ENCODE measurements at regions not wholly inside any gene's neighbourhood (a gene's known extent, or its start where the extent isn't known, plus 50 kb on each side); places are given as distances from the start of the nearest gene placed in this dataset.

GRCh38 chr20:2207770-2208097 is 88.1 kb upstream of the TGM3 start:
- intact Hi-C loops (cut with micrococcal nuclease) (loop anchor here (1.0 to 5.0 kb wide), 2 partner anchors 140 to 245 kb away; no protein-coding TSS in a partner anchor), in situ Hi-C loops (cut with MboI) (no loop called here)
- Histone ChIP-seq H4K20me1 (replicated peaks; ENCODE audit: control insufficient read depth, insufficient read depth, low read length) (no peaks in the 10 kb centered on the region), H3K4me1 (replicated peaks in 1 of 2; ENCODE audit: control insufficient read depth in 2 of 2, insufficient read depth in 2 of 2, low read length in 2 of 2) (peaks cover 0 to 12% of the 10 kb centered on the region in 2 experiments; a peak in 2 of 5 replicates), H3K4me2 (ENCODE audit: insufficient read depth, low read length) (no peak overlapping the region), H3K36me3 (ENCODE audit: control insufficient read depth, insufficient read depth, low read length) (no peaks in the 10 kb centered on the region), H3K9me1 (ENCODE audit: control insufficient read depth, insufficient read depth, low read length) (no peaks in the 10 kb centered on the region), H3K9me3 (replicated peaks; ENCODE audit: control insufficient read depth, insufficient read depth, low read depth, low read length) (no peaks in the 10 kb centered on the region), H2AFZ (ENCODE audit: low read depth, low read length) (no peak overlapping the region), H3K79me2 (ENCODE audit: control insufficient read depth, insufficient read depth, low read length) (no peaks in the 10 kb centered on the region), H3K27ac (ENCODE audit: extremely low read depth, low read depth, low read length) (no peak overlapping the region), H3K27me3 (ENCODE audit: control insufficient read depth in 2 of 2, insufficient read depth in 2 of 2, low read length in 2 of 2) (peaks cover 4 to 32% of the 10 kb centered on the region in 2 experiments; a peak in 3 of 5 replicates), H3K9ac (ENCODE audit: insufficient read depth in 1 of 2, low read depth in 2 of 2, low read length in 2 of 2) (no peak overlapping the region), H3K4me3 (no peak overlapping the region)
- BruUV-seq (replicated peaks), result no TSS peak
- ChIA-PET CTCF (ENCODE audit: low intra/inter-chr PET ratio) (interaction anchor here (0.9 to 2.4 kb wide), 4 partner anchors 139 to 247 kb away, joined by 3 to 12 read pairs (median 6); no protein-coding TSS in a partner anchor), POLR2A (interaction anchor here (0.8 to 1.0 kb wide), 3 partner anchors 35 to 263 kb away, joined by 3 to 5 read pairs (median 4); partner anchors contain the start of gene SNRPB)
- DNase-seq (ENCODE audit: extremely low read depth in 1 of 4, low spot score in 3 of 4), result no peak
- TF ChIP-seq TSHZ1 (CRISPR knock-in tag; IDR thresholded peaks at IDR 0.05) (no peak), THRB (CRISPR knock-in tag; conservative IDR thresholded peaks at IDR 0.05) (no peak)
- 65% methylated on average over 11 of the region's 17 CpGs for WGBS (ENCODE audit: insufficient coverage, low coverage, missing lambda C conversion rate)
- no peak for FAIRE-seq
- ATAC-seq, result no peak
